Pancreas (tissue), 10 donors: ENCODE measurements at regions not wholly inside any gene's neighbourhood (a gene's known extent, or its start where the extent isn't known, plus 50 kb on each side); places are given as distances from the start of the nearest gene placed in this dataset.

Experiments used
- ATAC-seq, 4 donors: fragments of 200-7000 bp; cut with Tn5 transposase; one replicate each; pipeline versions ENCODE4 v1.8.0 to v1.9.1; 2020; ENCODE audit warnings: mild to moderate bottlenecking in 4 of 4, moderate library complexity in 4 of 4
- DNase-seq, 6 donors: peaks; one replicate each; pipeline ENCODE4 v3.0.0-alpha.2; 2020
- FAIRE-seq: peaks from 2 replicates; lab custom pipeline; 2012; peaks lifted over from hg19 to GRCh38; lab: Jason Lieb, UNC
- H3K27ac ChIP-seq, 4 donors: fragments of 200-600 bp; sonication (generic); 1 replicate in 3 of 4; 2 replicates in 1 of 4; pipeline versions ENCODE4 v1.5.0 to v1.8.0; 2020
- H3K27me3 ChIP-seq, 4 donors: fragments of 200-600 bp; one replicate each; pipeline ENCODE4 v1.8.0; 2021
- H3K36me3 ChIP-seq, 3 donors: fragments of 200-600 bp; sonication (generic) in 1 of 3; one replicate each; pipeline versions ENCODE4 v1.5.0 to v1.8.0; 2020 to 2021
- H3K4me1 ChIP-seq, 3 donors: fragments of 200-600 bp; one replicate each; pipeline ENCODE4 v1.8.0; 2021
- H3K4me3 ChIP-seq, 4 donors: fragments of 200-600 bp; sonication (generic) in 2 of 4; one replicate each; pipeline versions ENCODE4 v1.5.0 to v1.8.0; 2020 to 2021
- H3K9me3 ChIP-seq, 4 donors: fragments of 200-600 bp; one replicate each; pipeline ENCODE4 v1.8.0; 2021
- CTCF ChIP-seq, 4 donors: fragments of 200-600 bp; sonication (generic) in 3 of 4; IDR thresholded peaks; one replicate each; pipeline versions ENCODE4 v1.5.0 to v1.8.0; 2021; ENCODE audit warnings: antibody characterized with exemption in 4 of 4
- WGBS, 2 donors: extraction: QIAGEN DNeasy Blood & Tissue Kit; methylation state at CpG; one replicate each; pipeline ENCODE4 v1.1.7; 2013; 5-methylcytosine and 5-hydroxymethylcytosine counted together
- intact Hi-C, 3 donors: fragments of 100-400 bp; cut with DNase I; formaldehyde crosslinking; loops; one replicate each; pipeline versions ENCODE4 v1.11.1 to v1.14.2; 2022
- donor health status: healthy with polysubstance abuse.
- donor health status: DM: no; HTN: no; CAD: no; lungs with moderate emphysema.
- donor health status: DM: no; HTN: no; CAD: no.
- donor health status: control.
- donor health status: control.
- donor health status: Bipolar disorder and iron deficiency.
- donor health status: DM: yes; HTN: yes; CAD: no.
- donor health status: DM: no; HTN: no; CAD: no.
- donor health status: DM: no; HTN: no; CAD: no.
- donor health status: DM: yes; HTN: yes; CAD: no.

GRCh38 chr4:138021139-138021830 is 220.9 kb downstream of the SLC7A11 start:
- no peaks in the 10 kb centered on the region for H3K9me3 ChIP-seq
- DNase-seq (no peak), FAIRE-seq (no peak), ATAC-seq (no peak)
- H3K27ac ChIP-seq, result no peak overlapping the region
- H3K4me1 ChIP-seq, result no peaks in the 10 kb centered on the region
- WGBS, 2 donors, result 38 to 52% methylated on average over 3 of the region's 3 CpGs
- H3K4me3 ChIP-seq, result no peak overlapping the region
- no peaks in the 10 kb centered on the region for H3K36me3 ChIP-seq
- TF ChIP-seq CTCF (IDR thresholded peaks at IDR 0.05), result no peak
- H3K27me3 ChIP-seq, result no peaks in the 10 kb centered on the region
- intact Hi-C loops, result no loop called here

GRCh38 chr4:138014590-138015288 is 227.4 kb downstream of the SLC7A11 start:
- no peaks in the 10 kb centered on the region for H3K27me3 ChIP-seq
- no peak overlapping the region for H3K4me3 ChIP-seq
- TF ChIP-seq CTCF (IDR thresholded peaks at IDR 0.05), result no peak
- no peak for DNase-seq
- FAIRE-seq, result no peak
- no peaks in the 10 kb centered on the region for H3K9me3 ChIP-seq
- H3K27ac ChIP-seq, result no peak overlapping the region
- H3K36me3 ChIP-seq, result no peaks in the 10 kb centered on the region
- intact Hi-C loops, result no loop called here
- 77 to 84% methylated on average over 6 of the region's 6 CpGs for WGBS, 2 donors
- no peaks in the 10 kb centered on the region for H3K4me1 ChIP-seq
- ATAC-seq, result no peak

GRCh38 chr4:138013625-138014024 is 228.5 kb downstream of the SLC7A11 start:
- 59 to 70% methylated on average over 3 of the region's 3 CpGs for WGBS, 2 donors
- H3K36me3 ChIP-seq, result no peaks in the 10 kb centered on the region
- intact Hi-C loops, result no loop called here
- H3K9me3 ChIP-seq, result no peaks in the 10 kb centered on the region
- no peak for TF ChIP-seq CTCF (IDR thresholded peaks at IDR 0.05)
- no peaks in the 10 kb centered on the region for H3K27me3 ChIP-seq
- FAIRE-seq, result no peak
- ATAC-seq, result no peak
- H3K4me3 ChIP-seq, result no peak overlapping the region
- H3K4me1 ChIP-seq, result no peaks in the 10 kb centered on the region
- DNase-seq, result no peak
- H3K27ac ChIP-seq, result no peak overlapping the region

GRCh38 chr4:138010639-138011038 is 231.5 kb downstream of the SLC7A11 start:
- H3K27ac ChIP-seq, result no peak overlapping the region
- intact Hi-C loops, result no loop called here
- H3K27me3 ChIP-seq, result no peaks in the 10 kb centered on the region
- FAIRE-seq, result no peak
- H3K4me1 ChIP-seq, result no peaks in the 10 kb centered on the region
- DNase-seq, result no peak
- no peak for ATAC-seq
- no peaks in the 10 kb centered on the region for H3K9me3 ChIP-seq
- TF ChIP-seq CTCF (IDR thresholded peaks at IDR 0.05), result no peak
- H3K36me3 ChIP-seq, result no peaks in the 10 kb centered on the region
- no peak overlapping the region for H3K4me3 ChIP-seq

- no peak overlapping the region for H3K4me3 ChIP-seq
- no peaks in the 10 kb centered on the region for H3K27me3 ChIP-seq
- DNase-seq (no peak), FAIRE-seq (no peak), ATAC-seq (no peak)
- H3K27ac ChIP-seq, result no peak overlapping the region
- intact Hi-C loops, result no loop called here
- 87 to 93% methylated on average over 1 of the region's 1 CpG for WGBS, 2 donors
- no peaks in the 10 kb centered on the region for H3K4me1 ChIP-seq
- no peaks in the 10 kb centered on the region for H3K36me3 ChIP-seq
- TF ChIP-seq CTCF (IDR thresholded peaks at IDR 0.05), result no peak
- H3K9me3 ChIP-seq, result no peaks in the 10 kb centered on the region
Observed at GRCh38 chr4:138007572-138007971, 234.6 kb downstream of the SLC7A11 start.
